Neural progenitor cell (in vitro differentiated cells): ENCODE measurements at regions not wholly inside any gene's neighbourhood (a gene's known extent, or its start where the extent isn't known, plus 50 kb on each side); places are given as distances from the start of the nearest gene placed in this dataset.

Experiments used
- CTCF ChIP-seq: fragments of 200-600 bp; sonication (generic); IDR thresholded peaks from 2 replicates; pipeline ENCODE4 v1.5.1; 2017; ENCODE audit warnings: antibody characterized with exemption, mild to moderate bottlenecking
- EZH2 ChIP-seq: fragments of 200-600 bp; sonication (generic); IDR thresholded peaks from 2 replicates; pipeline ENCODE4 v1.6.1; 2017; ENCODE audit warnings: antibody characterized with exemption, mild to moderate bottlenecking, moderate library complexity

GRCh38 chr10:47095848-47096612 is 184.8 kb downstream of the PTPN20 start:
- TF ChIP-seq CTCF (no peak), EZH2 (no peak)
